ENCODE measurements at regions not wholly inside any gene's neighbourhood (a gene's known extent, or its start where the extent isn't known, plus 50 kb on each side); places are given as distances from the start of the nearest gene placed in this dataset.

DNA sequence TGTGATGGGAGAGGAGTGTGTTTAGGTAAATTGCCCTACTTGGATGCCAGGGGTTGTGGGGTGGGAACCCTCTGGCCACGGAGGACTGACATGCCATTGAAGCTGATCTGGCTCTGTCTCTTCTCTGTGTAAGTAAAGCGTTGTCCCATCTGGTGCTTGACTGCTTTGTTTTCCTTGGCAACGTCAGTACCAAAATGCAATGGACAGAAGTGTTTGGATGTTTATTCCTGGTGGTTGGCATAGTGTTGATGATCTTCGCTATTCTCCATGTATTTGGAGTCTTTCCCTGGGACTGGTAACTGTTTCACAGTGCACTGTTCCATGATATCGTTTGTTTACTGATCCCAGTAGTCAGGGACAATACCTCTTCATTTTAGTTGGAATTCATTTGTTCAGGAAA lies 130.5 kb upstream of the MCTP2 start:
- no peak for DNase-seq (ENCODE audit: low read depth, low spot score)

DNA sequence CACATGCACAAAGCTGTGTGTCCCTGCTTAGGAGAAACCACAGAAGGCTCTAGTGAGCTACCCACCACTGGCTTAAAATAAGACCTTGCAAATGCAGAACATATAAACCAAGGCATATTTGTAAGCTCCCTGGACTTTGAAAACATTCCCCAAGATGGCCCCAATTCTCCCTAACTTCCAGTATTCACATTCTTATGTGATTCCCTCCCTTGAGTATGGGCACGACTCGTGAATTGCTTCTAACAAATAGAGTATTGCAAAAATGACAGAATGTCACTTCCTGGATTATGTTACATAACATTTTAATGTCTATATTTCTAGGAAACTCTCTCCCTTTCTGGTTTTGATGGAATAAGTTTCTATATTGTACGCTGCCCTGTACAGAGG lies 131.8 kb upstream of the MCTP2 start:
- DNase-seq (ENCODE audit: low read depth, low spot score): no peak

DNA sequence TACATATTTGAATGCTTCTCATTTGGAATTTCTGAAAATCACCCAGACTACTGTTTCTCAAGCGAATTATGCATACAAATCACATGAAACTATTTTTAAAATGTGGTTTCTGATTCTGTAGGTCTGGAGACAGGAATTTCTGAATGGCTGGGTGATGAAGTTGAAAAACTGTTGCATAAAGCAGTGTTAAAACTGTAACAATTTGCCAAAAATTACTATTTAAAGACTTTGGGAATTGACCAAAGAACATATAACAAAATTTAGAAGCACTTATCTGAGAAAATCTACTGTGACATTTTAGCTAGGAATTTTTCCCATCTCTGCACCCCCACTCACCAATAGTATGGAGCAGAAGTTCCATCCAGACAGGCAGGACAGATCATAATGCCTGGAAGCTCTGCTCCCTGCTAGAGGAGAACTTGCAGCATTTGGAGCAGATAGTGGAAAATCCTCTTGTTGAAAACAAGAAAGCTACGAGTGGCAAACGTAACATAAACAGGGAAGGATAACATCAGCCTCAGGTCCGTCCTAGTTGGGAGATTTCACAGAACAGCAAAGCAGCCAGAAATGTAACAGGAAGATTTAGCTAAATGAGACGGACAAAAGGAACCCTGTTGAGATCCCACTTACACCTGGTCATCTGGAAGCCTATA lies 132.3 kb upstream of the MCTP2 start:
- no peak for DNase-seq (ENCODE audit: low read depth, low spot score)

DNA sequence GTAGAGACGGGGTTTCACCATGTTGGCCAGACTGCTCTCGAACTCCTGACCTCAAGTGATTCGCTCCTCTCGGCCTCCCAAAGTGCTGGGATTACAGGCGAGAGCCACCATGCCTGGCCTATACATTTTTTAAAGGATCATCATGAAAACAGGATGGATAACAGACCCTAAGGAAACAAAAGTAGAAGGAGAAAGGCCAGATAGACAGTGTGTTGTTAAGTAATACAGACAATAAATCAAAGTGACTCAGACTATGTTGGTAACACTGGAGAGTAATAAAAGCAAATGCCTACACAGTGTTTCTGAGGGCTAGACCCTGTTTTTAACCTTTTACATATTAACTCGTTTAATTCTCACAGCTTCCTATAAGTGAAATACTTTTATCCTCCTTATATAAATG lies 133.8 kb upstream of the MCTP2 start:
- DNase-seq (ENCODE audit: low read depth, low spot score): no peak

DNA sequence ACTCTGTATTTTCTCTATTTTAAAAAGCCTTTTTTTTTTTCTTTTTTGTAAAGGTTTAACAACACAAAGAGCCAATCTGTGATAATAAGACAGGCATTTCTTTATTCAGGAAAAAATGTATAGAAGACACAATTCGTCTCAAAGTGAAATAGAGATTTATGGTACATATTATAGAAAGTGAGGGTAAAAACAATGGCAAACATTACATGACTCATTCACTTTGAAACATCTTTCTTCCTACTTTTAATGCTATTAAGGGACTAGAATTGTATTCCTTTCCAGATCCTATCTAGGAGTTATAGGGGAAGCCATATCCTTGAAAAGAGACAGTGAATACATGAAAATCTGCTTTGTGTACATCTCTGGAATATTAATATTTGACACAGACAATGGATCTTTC lies 137.1 kb upstream of the MCTP2 start:
- no peak for DNase-seq (ENCODE audit: low read depth, low spot score)

DNA sequence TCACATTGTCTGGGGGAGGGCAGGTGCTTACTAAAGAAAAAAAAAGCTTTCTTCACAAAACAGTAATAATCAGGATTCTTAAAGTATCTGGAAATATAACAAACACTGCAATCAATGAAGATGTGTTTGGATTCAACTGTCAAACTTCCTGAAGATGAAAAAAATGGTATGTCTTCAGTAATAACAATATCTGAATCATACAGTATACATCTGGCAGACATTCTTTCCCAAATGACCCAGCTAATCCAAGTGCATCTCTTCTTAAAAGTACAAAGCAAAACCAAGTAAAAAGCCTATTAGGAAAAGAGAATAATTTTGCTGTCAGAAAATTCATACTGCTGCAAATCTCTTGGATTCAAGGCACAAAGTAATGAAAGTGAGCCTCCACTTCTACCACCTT lies 145.0 kb upstream of the MCTP2 start:
- DNase-seq (ENCODE audit: low read depth, low spot score): no peak

DNA sequence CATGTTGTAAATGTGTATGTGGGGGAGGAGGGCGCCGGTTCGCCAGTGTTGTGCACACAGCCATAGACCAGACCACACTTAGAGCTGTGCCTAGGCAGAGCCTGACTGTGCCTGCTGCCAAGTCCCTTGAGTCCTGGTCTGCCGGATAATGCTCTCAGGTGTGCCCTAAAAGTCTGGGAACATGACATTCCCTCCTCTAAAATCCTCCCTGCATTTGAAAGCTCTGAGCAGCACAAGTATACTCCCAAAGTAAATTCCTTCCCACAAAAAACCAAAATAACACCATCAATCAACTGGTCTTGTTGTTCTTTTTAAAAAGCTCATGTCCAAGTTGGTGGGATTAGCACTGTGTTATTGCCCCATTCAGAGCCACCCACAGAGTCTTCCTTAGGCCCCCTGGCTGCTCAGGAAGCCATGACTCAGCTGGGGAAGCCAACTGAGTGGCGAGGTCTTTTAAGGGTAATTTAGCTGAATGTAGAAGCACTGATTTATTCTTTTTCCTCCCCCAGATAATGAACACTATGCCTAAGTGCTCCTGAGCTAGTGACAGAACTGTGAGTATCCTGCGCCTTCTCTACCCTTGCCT lies 147.8 kb upstream of the MCTP2 start:
- no peak for DNase-seq (ENCODE audit: low read depth, low spot score)

DNA sequence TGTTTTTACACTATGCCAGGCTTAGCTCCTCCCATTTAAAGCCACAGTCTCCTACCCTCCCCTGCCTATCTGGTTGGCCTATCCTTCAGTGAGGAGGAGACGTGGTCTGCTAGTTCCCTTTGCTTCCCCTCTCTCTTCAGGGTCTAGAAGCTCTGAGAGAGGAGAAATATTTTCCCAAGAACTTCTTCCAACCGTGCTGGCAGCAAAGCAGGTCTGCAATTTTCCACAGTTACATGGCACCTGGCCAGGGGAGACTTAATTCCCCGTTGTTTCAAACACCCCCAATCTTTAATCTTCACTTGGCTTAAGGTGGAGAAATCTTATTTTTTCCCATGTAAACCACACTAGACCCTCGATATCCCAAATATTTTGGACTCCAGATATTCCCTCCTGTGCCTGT lies 149.5 kb upstream of the MCTP2 start:
- DNase-seq (ENCODE audit: low read depth, low spot score): no peak

DNA sequence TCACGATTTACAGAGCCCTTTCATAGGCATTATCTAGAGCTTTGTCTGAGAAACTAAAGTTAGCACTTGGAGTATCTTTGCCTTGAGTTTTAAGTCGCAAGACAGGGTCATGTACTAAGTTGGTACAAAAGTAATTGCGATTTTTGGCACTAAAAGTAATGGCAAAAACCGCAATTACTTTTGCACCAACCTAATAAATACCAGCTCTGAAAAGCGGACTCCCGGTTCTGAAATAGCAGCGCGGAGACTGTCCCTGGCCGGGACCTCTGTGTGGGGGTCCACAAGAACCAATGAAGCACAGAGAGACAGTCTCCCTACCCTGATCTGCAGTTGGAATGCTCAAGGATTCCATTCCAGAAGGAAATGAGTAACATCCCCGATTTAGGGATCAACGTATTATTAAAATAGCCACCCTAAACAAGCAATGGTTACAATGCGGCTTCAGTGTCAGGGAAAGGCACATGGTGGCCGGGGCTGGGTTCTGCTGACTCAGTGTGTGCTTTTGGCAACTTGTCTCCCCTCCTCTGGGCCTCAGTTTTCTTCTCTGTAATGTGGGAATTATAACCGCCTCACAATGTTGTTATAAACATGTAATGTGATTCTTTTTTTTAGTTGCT lies 150.3 kb upstream of the MCTP2 start:
- no peak for DNase-seq (ENCODE audit: low read depth, low spot score)

DNA sequence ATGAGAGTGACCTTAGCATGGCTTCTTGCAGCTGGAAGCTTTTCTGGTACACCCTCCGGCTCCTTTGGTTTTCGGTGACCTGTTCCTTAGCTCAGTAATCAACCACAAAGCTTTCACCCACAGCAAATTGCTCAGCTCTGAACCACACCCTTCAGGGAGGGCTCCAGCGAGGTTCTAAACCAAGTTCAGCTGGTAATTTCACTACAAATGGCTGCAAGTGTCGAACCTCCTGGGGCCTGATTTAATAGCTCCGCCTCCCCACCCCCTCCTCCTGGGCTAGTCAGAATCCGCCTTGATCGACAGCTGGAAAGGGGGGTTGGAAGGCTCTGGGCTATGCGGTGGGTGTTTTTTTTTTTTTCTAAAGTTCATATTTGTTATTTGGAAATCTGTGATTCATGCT lies 150.9 kb upstream of the MCTP2 start:
- peak; percentile 45 for DNase-seq (ENCODE audit: low read depth, low spot score)

DNA sequence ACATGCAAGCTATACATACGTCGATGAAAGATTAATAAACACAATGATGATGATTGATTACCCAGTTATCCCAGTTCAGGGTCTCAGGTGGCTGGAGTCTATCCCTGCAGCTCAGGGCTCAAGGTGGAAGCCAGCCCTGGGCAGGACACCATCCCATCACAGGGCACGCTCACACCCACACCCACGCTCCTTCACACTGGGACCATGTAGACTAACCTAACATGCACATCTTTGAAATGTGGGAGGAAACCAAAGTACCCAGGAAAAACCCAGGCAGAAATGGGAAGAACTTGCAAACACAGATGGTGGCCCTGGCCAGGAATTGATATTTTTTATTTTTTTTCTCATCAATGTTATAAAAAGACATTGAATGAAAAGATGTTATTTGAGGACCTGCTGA lies 151.4 kb upstream of the MCTP2 start:
- DNase-seq (ENCODE audit: low read depth, low spot score): no peak

DNA sequence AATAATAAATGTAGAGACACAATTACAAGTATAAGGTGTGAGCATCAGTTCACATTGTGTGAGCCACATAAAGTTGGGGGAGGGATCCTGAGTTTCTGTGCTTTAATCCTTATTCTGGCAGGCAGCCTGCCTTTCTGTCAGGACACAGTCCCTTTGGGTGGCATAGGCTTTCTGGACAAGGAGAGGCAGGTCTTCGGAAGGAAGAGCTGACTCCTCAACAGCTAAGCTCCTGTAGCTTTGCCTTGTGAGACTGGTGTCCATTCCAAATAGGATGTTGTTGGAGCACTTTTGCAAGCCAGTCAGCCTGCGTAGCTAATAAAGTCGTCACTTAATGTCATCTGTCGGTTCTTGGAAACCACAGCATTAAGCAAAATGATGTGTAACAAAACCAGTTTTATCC lies 151.9 kb upstream of the MCTP2 start:
- no peak for DNase-seq (ENCODE audit: low read depth, low spot score)

DNA sequence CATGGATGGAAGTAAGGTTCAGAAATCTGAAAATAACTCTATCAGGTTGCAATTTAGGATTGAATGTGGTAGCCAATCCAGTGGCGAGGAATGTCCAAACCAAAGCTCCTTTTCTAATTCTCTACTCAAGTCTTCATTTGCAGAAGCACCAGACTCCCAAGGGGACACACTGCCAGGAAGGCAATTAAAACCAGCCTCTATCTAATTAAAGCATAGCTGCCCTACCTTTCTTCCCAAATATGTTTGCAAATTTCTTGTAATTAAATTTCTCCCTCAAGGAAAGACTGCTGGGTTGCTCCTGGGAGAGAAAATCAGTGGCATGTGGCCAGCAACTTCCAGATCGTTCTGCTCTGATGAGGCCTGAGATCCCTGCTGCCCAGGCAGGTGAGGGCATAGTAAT lies 153.4 kb upstream of the MCTP2 start:
- DNase-seq (ENCODE audit: low read depth, low spot score): no peak

DNA sequence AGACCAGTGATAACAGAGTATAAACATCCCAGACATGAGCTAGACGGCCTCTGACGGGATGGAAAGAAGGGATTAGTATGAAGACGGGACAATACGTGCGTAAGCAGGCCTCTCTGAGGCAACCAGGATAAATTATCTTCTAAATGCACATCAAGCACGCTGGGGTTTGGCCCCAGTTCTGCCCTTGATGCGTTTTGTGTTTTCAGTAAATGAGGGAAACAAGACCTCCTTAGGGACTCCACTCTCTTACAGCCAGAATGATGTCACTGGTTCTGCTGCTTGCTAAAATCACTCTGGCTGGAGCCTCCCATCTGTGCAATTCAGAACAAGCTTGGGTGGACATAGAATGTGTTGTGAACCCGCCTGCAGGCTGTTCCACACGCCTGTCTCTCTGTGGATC lies 156.0 kb upstream of the MCTP2 start:
- no peak for DNase-seq (ENCODE audit: low read depth, low spot score)

DNA sequence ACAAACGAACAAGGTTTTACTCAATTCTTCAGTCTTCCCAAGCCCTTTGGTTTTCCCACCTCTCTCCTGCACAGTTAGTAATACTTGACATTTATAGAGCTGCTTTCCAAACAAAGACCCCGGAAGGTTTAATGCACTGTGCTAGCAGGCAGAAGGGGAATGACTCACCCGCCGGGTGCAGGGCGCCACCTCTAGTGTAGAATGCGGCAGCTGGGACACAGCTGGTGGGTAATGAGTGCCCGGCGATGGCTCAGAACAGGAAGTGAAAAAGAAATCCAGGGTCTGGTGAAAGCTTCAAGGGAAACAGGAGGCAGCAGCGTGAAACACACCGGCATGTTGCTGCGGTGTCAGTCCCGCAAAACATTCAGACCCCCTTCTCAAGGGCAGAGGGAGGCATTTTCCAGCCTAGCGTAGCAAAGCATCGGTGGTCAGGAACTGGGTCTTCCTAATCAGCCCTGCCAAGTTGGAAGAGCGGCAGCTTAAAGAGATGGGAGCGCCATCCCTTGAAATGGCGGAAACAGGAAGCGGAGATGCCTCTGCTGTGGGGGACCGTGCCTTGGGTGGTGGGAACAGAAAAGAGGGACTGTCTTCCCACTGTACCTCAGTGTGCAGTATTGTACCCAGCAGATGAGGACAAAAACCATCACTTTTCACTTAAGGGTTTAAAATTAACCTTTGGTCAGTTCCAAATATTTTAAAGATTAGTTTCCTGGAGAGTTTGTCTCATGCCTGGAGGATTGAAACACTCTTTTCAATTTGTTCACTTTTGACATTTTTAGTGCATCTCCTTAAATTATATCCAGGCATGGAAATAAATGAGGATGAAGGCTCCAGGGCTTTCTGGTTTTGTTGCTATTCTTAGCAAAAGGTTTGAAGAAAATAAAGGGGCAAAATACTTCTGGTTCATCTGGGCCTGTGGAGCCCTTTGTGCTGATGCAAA lies 160.7 kb upstream of the MCTP2 start:
- peak; percentile 45 for DNase-seq (ENCODE audit: low read depth, low spot score)

DNA sequence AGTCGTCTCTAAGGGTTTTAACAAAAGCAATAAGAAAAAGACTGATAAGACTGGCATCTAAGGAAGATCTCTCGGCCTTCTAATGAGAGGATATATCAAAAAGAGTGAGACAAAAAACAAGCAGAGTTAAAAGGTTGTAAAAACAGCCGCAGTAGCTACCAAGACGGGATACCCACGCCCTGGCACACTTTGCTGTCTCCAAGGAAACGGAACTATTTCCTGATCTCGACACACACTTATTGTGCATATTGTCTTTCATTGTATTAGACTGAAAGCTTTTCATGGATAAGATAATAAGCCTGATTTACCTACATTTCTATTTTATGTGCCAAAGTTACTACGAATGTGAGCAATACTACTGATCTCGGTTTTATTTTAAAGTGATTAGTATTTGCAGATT lies 161.5 kb upstream of the MCTP2 start:
- DNase-seq (ENCODE audit: low read depth, low spot score): no peak

DNA sequence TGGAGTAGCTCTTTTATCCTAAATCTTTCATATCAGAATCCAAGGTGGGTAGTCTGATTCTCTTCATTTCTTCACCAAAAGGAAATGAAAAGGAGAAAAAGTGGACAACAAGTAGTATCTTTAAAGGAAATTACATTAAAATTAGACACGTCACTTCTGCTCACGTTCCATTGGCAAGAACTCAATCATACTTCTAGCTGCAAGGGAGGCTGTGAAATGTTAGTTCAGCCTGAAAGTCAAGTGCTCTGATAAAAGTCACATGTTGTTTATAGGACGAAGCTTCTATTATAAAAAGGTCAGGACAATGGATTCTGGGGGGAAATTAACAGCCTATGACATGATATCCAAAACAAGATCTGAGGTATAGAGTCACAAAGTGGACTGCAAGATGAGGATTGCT lies 164.6 kb upstream of the MCTP2 start:
- no peak for DNase-seq (ENCODE audit: low read depth, low spot score)

DNA sequence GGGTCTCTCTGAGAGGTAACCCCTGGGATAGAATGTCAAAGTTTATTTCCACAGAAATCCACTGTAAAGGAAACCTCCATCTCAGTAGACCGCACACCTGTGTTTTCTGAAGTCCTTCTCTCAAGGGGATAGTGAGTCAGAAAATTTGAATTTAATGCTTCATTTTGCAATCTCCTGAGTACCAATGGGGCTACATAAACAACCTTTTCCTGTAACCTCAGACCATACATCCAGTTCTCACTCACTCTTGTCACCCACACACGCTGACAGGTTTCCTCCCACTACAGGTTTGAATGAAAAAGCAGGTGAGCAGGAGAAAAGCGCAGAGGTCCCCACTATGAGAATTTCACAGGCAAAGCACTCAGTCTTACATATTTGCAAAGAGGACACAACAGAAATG lies 165.3 kb upstream of the MCTP2 start:
- DNase-seq (ENCODE audit: low read depth, low spot score): no peak

DNA sequence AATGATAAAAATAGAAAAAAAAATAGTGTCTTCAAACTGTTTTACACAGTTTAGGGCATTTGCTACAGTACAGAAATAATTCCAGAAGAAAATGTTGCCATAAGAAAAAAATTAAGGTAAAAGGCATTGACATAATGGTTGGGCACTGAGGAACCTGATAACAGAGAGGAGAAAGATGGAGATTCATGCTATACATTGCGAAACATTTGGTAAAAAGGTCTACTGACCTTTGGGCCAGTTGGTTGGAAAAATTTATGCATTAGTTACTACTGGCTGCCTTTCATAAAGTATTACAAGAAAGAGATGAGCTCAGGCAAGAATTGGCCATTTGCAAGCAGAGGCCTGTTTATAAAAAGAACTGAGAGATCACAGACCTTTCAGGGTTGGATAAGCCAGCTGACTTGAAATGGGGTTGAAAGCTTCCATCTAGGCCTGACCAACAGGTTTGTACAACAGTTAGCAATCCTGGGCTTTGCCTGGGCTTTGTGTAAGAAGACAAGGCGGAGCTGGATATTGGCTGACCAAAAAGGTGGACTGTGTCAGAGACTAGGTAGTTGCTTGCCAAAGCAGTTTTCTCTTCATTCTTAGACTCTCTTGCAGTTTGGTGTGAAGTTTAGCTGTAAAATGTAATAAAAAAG lies 166.6 kb upstream of the MCTP2 start:
- no peak for DNase-seq (ENCODE audit: low read depth, low spot score)

DNA sequence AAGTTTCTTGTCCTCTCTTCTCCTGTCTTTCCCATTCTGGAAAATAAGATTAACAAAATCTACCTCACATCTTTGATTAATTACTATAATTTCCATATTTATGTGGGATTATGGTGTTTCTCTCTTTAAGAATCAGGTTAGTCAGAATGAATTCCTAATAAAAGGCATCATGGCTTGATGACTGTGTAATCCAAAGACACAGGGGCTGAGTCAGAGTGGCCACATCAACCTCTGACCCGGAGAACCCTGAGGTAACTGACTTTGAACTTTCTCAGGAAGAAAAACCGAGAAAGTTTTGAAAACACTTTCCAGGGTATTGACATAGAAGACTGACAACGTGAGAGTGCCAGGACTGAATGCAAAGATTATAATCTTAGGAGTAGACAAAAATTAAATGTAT lies 170.3 kb upstream of the MCTP2 start:
- no peak for DNase-seq (ENCODE audit: low read depth, low spot score)

DNA sequence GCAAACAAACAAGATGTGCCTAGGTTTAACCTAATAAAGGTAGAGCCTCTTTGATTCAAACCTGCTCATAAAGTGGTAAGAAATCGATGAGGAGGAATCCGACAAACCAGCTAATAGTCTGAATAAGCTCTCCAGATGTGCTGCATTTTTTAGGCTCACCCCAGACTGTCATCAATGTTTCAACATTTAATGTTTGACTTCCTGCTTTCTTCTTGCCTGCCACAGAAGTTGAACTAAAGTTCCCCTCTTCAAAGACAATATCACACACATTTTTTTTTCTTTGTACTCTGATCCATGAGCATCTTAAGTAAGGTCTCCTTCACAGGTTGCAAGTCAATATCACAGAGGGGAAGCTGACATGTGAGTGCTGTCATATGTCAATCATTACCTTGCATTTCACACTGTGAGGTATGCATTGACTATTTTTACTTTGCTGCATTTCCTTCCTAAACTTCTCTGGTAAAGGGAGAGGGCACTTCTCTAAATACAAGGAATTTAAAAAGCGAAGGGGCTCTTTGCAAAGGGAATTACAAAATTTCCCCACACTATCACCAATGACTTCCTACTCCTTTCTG lies 172.3 kb upstream of the MCTP2 start:
- no peak for DNase-seq (ENCODE audit: low read depth, low spot score)

DNA sequence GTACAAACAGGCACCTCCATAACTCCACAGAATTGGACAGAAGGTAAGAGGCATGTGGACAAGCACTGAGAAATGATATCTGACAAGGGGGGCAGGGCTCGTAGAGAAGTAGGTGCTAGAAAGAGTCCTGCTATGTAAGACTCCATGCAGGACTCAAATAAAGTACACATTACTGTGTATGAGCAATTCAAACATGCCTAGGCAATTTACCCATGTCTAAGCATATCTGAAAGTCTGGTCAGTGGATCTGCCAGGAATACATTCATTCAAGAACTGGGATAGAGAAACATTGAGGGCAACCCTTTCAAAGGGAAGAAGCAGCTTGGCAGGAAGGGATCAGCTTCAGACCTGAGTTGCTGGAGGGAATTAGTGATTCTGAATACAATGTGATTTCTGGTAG lies 174.1 kb upstream of the MCTP2 start:
- no peak for DNase-seq (ENCODE audit: low read depth, low spot score)

Data from ELF-1 (cell line).